ENCODE measurements at regions not wholly inside any gene's neighbourhood (a gene's known extent, or its start where the extent isn't known, plus 50 kb on each side); places are given as distances from the start of the nearest gene placed in this dataset.

DNA sequence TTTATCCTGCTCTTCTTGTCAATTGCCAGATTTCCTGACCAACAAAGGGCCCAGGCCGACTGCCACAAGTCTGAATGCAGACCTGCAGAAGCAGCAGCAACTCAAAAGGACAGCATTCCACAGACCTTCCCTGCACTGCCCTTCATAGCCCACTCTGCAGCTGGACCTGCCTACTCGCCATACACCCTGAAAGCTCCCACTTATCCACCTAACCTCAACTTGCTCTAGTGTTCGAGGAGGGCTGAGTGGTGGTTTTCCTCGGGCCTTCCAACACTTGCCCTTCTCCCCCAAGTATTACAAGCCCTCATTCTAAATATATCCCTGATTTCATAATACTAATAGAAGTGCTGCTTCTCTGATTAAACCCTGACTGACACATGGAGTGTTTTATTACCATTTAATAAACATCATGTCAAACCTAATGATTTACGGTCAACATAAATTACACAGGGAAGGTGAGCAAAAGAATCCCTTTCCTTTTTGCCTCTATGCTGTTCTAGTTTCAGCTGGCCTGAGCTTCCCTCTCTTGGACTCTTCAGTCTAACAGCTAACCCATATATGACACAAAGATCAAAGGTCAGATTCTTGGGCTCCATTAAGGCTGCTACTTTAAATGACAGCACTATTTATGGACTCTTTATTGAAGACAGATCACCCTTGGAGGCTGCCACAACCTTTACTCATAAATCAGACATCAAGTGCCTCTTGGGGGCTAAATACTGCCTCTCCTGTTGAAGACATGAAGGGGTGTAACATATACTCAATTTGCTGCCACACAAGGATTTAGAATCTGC, 1546.9 kb upstream of the TMEM132C start:
- DNase-seq, result no peak
- Histone ChIP-seq H3K9ac (no peak overlapping the region), H2AFZ (no peak overlapping the region), H3K9me3 (ENCODE audit: low read depth) (no peaks in the 10 kb centered on the region), H3K4me1 (ENCODE audit: insufficient read depth) (no peaks in the 10 kb centered on the region), H3K36me3 (ENCODE audit: low read depth) (no peaks in the 10 kb centered on the region), H3K4me2 (ENCODE audit: unreplicated experiment) (no peak overlapping the region), H3K27me3 (replicated peaks; ENCODE audit: insufficient read depth) (no peaks in the 10 kb centered on the region), H4K20me1 (ENCODE audit: insufficient read depth) (no peaks in the 10 kb centered on the region), H3K4me3 (no peak overlapping the region), H3K9me2 (ENCODE audit: insufficient read depth) (no peaks in the 10 kb centered on the region), H3F3A (ENCODE audit: insufficient read depth) (no peaks in the 10 kb centered on the region), H3K79me2 (ENCODE audit: insufficient read depth) (no peaks in the 10 kb centered on the region), H3K27ac (no peak overlapping the region)
- in situ Hi-C loops (cut with MboI), result no loop called here
- 2 to 5% methylated on average over 5 of the region's 5 CpGs for WGBS, 2 experiments (ENCODE audit: low coverage in 1 of 2, low lambda C conversion rate in 2 of 2, missing lambda C conversion rate in 2 of 2)
- TF ChIP-seq EZH2 (IDR thresholded peaks at IDR 0.05; ENCODE audit: insufficient read depth, poor library complexity, severe bottlenecking) (no peak), EZH2phosphoT487 (IDR thresholded peaks at IDR 0.05; ENCODE audit: insufficient read depth, low read depth) (no peak)

DNA sequence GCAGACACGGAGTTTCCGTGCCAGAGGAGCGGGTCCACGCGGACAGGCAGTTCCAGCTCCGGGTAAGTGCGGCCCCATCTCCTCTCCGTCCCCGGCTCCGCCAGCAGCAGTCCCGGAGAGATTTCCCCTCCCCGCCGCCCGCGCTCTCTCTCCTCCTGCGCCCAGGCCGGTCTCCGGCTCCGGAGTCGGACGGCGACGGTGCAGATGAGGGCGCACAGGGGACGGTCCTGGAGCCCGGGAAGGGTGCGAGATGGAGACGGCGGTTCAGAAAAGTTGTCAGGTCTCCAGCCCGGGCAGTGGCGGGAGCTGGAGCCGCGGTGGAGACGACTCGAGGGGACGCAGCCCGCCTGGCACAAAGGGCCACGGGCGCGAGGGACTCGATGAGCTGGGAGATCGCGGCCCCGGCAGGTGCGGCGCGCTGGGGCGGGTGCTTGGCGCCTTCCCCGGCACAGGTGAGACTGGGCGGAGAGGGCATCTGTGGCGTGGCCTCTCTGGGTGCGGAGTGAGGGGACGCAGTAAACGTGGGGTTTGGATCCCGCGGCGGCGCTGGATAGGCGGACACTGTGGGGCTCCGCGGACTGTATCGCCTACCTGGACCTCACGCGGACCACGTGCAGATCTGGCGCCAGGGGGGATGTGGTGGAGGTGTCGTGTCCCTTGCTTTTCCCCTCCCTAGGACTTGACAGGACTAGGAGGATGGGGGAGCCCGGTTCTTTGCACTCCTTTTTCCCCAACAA, 1540.3 kb upstream of the TMEM132C start:
- H3F3A ChIP-seq (ENCODE audit: insufficient read depth), result no peaks in the 10 kb centered on the region
- TF ChIP-seq EZH2 (IDR thresholded peaks at IDR 0.05; ENCODE audit: insufficient read depth, poor library complexity, severe bottlenecking) (no peak), EZH2phosphoT487 (IDR thresholded peaks at IDR 0.05; ENCODE audit: insufficient read depth, low read depth) (no peak)
- H3K79me2 ChIP-seq (ENCODE audit: insufficient read depth), result no peaks in the 10 kb centered on the region
- no peak for DNase-seq
- H3K9ac ChIP-seq, result no peak overlapping the region
- in situ Hi-C loops (cut with MboI), result no loop called here
- H3K4me1 ChIP-seq (ENCODE audit: insufficient read depth), result no peaks in the 10 kb centered on the region
- H2AFZ ChIP-seq, result no peak overlapping the region
- no peak overlapping the region for H3K27ac ChIP-seq
- WGBS, 2 experiments (ENCODE audit: low coverage in 1 of 2, low lambda C conversion rate in 2 of 2, missing lambda C conversion rate in 2 of 2), result 6 to 9% methylated on average over 55 to 62 of the region's 69 CpGs
- H3K4me2 ChIP-seq (ENCODE audit: unreplicated experiment), result no peak overlapping the region
- no peaks in the 10 kb centered on the region for H3K9me3 ChIP-seq (ENCODE audit: low read depth)
- H3K27me3 ChIP-seq (replicated peaks; ENCODE audit: insufficient read depth), result no peaks in the 10 kb centered on the region
- H4K20me1 ChIP-seq (ENCODE audit: insufficient read depth), result no peaks in the 10 kb centered on the region
- H3K36me3 ChIP-seq (ENCODE audit: low read depth), result no peaks in the 10 kb centered on the region
- no peak overlapping the region for H3K4me3 ChIP-seq
- H3K9me2 ChIP-seq (ENCODE audit: insufficient read depth), result no peaks in the 10 kb centered on the region

DNA sequence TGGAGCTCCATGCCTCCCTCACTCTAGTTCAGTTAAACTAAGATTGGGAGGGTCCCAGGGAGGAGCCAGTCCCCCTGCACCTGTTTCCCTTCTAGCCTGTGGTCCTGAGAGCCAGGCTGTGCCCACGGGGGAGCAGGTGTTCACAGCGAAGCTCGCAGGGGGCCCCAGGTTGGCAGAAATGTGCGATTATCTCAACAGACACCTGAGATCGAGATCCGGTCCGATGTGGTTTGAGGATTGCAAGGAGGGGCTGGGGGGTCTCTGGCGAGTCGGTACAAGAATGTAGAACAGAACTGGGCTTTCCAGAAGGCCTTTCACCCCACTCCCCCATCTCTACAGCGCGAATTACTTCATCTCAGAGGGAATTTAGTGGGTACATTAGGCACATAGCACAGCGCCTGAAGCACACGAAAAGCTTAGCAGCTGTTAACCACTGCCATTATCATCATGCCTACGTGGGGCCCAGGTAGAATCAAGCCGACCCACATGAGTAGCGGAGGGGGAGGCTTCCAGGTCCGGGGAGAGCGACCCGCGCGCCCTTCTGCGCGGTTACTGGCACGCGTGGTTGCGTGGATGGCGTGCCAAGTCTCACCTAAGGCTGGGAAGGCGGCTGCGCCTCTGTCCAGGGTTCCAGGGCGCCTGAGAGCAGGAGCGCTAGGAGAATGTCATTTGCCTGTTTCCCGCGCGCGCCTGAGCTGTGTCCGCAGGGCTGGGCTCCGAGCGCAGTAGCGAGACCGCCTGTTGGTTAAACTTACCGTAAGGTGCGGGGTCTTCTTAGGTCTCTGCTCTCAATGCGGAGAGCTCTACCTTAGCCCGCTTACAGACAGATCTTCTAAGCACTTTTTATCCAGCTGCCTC, 1539.5 kb upstream of the TMEM132C start:
- Histone ChIP-seq H2AFZ (no peak overlapping the region), H3F3A (ENCODE audit: insufficient read depth) (no peaks in the 10 kb centered on the region), H3K9me2 (ENCODE audit: insufficient read depth) (no peaks in the 10 kb centered on the region), H3K27me3 (replicated peaks; ENCODE audit: insufficient read depth) (no peaks in the 10 kb centered on the region), H3K9ac (no peak overlapping the region), H3K36me3 (ENCODE audit: low read depth) (no peaks in the 10 kb centered on the region), H3K4me3 (no peak overlapping the region), H3K79me2 (ENCODE audit: insufficient read depth) (no peaks in the 10 kb centered on the region), H3K4me2 (ENCODE audit: unreplicated experiment) (no peak overlapping the region), H3K9me3 (ENCODE audit: low read depth) (no peaks in the 10 kb centered on the region), H3K4me1 (ENCODE audit: insufficient read depth) (no peaks in the 10 kb centered on the region), H3K27ac (no peak overlapping the region), H4K20me1 (ENCODE audit: insufficient read depth) (no peaks in the 10 kb centered on the region)
- in situ Hi-C loops (cut with MboI), result no loop called here
- TF ChIP-seq EZH2 (IDR thresholded peaks at IDR 0.05; ENCODE audit: insufficient read depth, poor library complexity, severe bottlenecking), result no peak
- TF ChIP-seq EZH2phosphoT487 (IDR thresholded peaks at IDR 0.05; ENCODE audit: insufficient read depth, low read depth), result no peak
- WGBS, 2 experiments (ENCODE audit: low coverage in 1 of 2, low lambda C conversion rate in 2 of 2, missing lambda C conversion rate in 2 of 2), result 10 to 12% methylated on average over 44 of the region's 44 CpGs
- DNase-seq, result no peak

DNA sequence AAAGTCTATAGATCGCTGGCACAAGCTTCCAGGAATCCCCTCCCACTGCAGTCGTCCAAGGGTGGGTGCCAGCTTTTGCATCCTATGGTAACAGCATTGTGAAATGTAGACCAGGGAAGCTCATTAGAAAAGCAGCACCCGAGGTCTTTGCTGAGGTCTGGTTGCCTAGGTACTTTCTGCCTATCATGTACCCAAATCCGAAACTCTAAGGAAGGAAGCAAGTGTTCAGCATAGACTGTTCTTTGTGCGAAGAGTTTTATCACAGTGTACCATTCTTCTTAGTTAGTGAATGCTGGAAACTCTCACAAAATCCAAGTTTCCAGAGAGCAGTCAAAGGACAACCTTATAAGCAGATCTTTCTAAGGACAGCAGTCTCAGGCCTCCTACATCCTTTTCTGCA, 1532.7 kb upstream of the TMEM132C start:
- Histone ChIP-seq H3K9me2 (ENCODE audit: insufficient read depth) (no peaks in the 10 kb centered on the region), H3K4me2 (ENCODE audit: unreplicated experiment) (no peak overlapping the region), H3K9ac (no peak overlapping the region), H3K4me1 (ENCODE audit: insufficient read depth) (no peaks in the 10 kb centered on the region), H3K79me2 (ENCODE audit: insufficient read depth) (no peaks in the 10 kb centered on the region), H3K36me3 (ENCODE audit: low read depth) (no peaks in the 10 kb centered on the region), H3F3A (ENCODE audit: insufficient read depth) (no peaks in the 10 kb centered on the region), H3K27ac (no peak overlapping the region), H4K20me1 (ENCODE audit: insufficient read depth) (no peaks in the 10 kb centered on the region), H3K9me3 (ENCODE audit: low read depth) (no peaks in the 10 kb centered on the region), H2AFZ (no peak overlapping the region), H3K27me3 (replicated peaks; ENCODE audit: insufficient read depth) (no peaks in the 10 kb centered on the region), H3K4me3 (no peak overlapping the region)
- 32 to 37% methylated on average over 5 of the region's 5 CpGs for WGBS, 2 experiments (ENCODE audit: low coverage in 1 of 2, low lambda C conversion rate in 2 of 2, missing lambda C conversion rate in 2 of 2)
- TF ChIP-seq EZH2 (IDR thresholded peaks at IDR 0.05; ENCODE audit: insufficient read depth, poor library complexity, severe bottlenecking) (no peak), EZH2phosphoT487 (IDR thresholded peaks at IDR 0.05; ENCODE audit: insufficient read depth, low read depth) (no peak)
- no peak for DNase-seq
- in situ Hi-C loops (cut with MboI), result no loop called here

Measured in GM23248 (cell line).